HT1080 (cell line): ENCODE measurements at regions not wholly inside any gene's neighbourhood (a gene's known extent, or its start where the extent isn't known, plus 50 kb on each side); places are given as distances from the start of the nearest gene placed in this dataset.
"Not testable (repeated sequence)": the region's sequence is repeated elsewhere in the genome, so short reads cannot be mapped to it uniquely, and the experiment has no call there.

ENCODE experiments used
- DNase-seq: peaks from one replicate; pipeline ENCODE4 v3.0.0-alpha.2; 2015; ENCODE audit warnings: low read depth

DNA sequence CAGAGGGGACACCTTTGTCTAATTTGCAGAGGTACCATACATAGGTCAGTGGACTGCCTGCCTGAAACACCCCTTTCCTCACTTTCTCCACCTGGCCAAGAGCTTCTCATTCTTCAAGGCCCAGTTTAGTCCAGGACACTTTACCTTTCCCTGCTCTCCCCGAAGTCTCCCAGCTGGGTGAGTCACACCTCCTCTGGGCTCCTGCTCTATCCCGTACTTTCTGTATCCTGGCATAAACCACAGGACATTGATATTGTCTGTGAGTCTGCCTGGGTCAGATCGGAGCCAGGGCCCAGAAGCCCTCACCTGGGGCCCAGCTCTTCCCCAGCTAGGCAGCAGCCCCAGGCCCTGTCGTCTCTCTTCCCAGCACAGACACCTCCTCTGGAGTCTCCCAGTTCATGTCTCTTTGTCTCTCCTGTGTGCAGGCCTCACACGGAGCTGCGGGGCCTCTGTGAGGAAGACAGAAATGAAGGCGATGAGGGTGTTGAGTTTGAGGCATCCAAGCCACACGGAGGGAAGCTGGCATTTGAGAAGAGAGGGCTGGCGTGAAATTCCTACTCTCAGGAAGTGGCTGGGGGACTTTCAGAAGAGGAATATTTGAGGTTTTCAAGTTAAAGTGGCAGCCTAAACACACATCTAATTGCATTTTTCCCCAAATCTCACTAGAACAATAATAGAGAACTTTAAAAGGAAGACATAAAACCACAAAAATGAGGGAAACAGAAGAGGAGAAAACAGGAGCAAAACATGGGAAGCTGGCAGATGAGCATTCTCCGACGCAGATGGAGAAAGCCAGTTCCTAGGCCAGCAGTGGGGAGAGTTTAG is 79.6 kb upstream of the LAPTM4A start:
- DNase-seq, result no peak

GRCh38 chr2:20130160-20130560 is 78.7 kb upstream of the LAPTM4A start:
- DNase-seq, result no peak

DNA sequence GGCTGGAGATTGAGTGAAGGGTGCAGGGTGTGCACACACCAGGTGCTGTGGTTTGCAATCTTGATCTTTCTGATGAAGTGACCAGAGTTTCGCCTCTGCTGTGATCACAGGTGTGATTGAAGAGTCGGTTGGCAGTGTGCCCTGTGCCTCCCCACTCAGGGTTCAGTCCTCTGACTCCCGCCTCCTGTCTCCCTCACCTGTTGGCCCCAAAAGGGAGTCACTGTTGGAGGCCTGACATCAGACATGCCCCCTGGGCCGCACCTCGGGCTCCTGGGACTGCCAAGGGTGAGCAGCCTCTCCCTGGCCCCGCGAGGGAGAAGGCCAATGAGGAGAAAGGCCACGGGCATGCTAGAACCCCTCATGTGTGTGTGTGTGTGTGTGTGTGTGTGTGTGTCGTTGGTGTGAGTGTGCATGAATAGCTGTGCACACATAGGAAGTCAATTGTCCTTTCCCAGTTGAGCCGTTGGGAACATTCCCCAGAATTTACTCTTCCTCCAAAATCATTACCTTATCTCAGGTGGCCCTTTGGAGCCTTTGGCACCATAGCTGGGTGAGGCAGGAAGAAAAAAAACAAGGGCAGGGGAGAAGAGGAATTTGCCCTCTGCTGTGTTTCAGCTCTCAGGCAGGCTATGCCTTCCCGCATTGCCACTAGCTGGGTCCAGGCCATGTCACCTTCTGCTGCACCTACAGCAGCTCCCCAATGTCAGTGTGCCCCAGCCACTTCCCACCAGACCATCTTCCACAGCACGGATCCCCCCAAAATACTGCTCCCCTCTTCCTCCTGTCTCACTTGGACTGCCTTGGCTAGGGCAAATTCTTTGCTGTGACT is 78.1 kb upstream of the LAPTM4A start:
- DNase-seq, result no peak

- DNase-seq, result no peak
These were observed 77.3 kb upstream of the LAPTM4A start for GRCh38 chr2:20128506-20129330.

- DNase-seq, result no peak
These were observed 75.0 kb upstream of the LAPTM4A start for GRCh38 chr2:20126469-20126868.

- DNase-seq, result no peak
These were observed 74.6 kb upstream of the LAPTM4A start for GRCh38 chr2:20126040-20126439.

DNA sequence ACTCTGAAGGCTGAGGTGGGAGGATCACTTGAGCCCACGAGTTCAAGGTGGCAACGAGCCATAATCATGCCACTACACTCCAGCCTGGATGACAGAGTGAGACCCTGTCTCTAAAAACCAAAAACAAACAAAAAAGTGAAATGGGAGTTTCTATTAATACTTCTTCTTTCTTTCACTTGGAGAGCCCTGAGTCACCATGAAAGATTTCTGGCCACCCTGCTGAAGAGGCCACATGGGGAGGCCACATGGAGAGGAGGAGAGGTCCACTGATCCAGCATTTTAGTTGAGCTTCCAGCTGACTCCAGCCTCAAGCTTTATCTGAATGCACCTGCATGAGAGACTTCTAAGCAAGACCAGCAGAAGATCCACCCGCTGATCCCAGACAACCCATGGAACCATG is 74.2 kb upstream of the LAPTM4A start:
- DNase-seq, result no peak

- no peak for DNase-seq
These were observed 73.7 kb upstream of the LAPTM4A start for GRCh38 chr2:20125164-20125563.

DNA sequence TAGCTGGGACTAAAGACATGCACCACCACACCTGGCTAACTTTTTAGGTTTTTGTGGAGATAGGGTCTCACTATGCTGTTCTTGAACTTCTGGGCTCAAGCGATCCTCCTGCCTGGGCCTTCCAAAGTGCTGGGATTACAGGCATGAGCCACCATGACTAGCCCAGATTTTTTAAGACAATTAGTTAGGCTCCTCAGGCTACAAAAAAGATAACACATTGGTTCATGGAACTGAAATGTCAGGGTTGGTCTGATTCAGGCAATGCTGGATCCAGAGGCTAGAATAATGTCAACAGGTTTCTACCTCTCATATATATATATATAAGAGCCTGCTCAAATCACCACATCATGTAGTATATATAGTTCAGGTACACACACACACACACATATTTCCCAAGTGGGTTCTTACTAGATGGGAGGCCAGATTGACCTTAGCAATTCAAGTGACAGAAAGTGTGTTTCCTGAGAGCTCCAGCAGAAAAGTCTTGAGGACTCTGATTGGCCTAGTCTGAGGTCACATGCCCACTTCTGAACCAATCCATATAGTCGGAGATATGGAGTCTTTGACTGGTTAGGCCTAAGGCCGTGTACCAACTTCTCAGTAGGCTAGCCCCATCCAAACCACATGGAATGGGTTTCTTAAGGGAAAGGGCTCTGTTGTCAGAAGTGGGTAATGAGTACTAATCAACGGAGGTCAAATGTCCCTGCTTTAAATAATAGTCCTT is 72.6 kb upstream of the LAPTM4A start:
- no peak for DNase-seq

DNA sequence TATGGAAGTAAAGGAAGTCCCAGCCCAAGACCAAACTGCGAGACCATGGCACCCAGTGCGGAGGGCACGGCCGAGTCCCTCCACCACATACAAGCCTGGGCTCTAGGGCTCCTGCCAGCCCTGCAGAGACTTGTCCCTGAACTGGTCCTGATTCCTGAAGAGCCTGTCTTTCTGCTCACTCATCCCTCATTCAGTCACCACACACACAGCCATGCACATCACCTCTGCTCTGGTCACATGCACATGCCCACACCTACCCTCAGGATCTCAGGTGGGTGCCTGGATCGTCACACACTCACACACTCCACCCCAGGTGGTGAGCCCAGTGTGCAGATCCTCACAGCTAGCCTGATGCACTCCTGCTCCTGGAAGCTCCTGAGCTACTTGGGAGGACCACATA is 71.4 kb upstream of the LAPTM4A start:
- no peak for DNase-seq

- DNase-seq, result no peak
These were observed 69.4 kb upstream of the LAPTM4A start for GRCh38 chr2:20120569-20121416.

DNA sequence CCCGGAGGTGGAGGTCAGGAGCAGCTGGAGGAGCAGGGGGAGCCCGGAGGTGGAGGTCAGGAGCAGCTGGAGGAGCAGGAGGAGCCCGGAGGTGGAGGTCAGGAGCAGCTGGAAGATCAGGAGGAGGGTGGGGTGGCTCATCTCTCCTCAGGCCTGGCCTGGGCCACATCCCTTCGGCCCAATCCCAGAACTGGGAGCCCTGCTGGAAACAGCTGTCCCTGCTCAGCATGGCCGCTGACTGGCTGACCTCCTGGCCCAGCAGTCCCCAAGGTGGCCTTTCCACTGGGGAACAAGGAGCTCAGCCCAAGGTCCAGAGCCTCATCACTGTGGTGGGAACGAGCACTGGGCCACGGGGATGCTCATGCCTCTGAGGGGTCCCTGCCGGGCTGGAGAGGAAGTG is 66.6 kb upstream of the LAPTM4A start:
- no peak for DNase-seq

DNA sequence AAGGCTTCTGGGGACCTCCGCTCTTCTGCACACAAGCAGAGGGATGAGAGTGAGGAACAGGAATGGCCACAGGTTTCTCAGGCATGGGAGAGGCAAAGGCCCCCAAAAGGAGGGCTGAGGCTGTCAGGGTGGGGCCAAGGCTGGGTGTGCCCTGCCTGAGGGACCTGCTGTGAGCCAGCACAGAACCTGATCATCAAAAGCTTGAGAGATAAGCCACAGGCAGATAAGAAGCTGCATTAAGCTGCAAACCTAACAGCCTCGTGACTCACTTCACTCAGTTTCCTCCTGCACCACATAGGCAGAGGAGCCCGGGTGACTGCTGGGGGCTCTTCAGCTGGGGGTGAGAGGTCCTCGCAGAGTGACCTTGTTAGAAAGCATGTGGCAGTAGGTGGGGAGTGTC is 64.5 kb upstream of the LAPTM4A start:
- no peak for DNase-seq

DNA sequence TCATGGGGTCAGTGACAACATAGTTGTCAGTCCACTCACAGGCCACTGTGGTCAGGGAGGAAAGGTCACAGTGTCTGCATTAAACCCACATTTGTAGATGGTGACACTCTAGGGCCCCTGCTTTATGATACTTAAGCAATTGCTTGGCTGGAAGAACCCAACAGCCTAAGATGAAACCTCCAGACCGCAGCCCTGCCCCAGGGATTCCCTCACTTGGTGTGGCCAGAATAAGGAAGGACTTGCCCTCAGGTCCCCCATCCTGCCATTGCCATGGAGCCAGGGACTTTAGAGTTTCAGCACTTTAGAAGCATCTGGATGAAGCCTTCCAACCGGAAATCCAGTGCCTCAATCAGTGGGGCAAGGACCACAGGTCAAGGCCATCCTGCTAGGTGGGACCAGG is 63.9 kb upstream of the LAPTM4A start:
- DNase-seq, result no peak

DNA sequence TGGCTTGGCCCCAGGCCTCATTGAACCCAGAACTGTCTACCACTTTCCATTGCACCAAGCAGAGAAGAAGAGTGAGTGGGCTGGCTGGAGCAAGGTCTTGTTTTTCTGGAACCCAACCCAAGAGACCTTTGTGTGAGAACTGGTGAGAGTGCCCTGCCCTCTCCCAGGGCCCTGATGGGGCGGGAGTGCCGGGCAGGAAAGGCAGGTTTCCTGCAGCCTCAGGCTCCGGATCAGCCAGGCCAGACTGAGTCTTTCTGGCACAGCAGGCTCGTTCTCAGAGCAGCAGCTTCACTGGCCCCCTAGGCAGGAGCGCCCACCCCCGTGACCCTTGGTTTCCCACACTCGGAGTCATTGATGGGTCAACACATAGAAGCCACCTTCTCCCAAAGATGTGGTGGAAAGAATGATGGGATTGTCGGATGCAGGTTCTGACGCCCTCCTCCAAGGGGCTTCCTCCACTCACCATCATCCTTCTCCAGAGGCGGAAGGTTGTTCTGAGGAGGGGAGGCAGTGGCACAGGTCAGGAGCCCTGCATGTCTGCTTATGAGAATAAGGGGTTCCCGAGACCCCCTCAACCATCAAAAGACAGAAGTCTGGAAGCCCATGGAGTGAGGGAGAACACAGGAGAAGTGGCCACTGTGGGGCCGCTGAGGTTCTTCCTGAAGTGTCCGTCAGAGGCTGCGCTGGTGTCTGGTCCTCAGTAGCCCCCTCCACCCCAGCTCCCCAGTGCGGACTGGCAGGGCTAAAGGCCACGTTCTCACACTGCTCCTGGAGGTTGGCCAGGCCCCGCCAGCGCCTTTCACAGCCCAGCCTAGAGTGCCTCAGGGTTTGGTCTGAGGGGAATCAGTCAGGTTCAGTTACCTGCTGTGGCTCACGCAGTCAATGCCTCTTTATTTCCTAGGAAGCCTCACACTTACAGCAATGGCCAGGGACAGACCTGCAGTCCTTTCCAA is 62.8 kb upstream of the LAPTM4A start:
- no peak for DNase-seq

DNA sequence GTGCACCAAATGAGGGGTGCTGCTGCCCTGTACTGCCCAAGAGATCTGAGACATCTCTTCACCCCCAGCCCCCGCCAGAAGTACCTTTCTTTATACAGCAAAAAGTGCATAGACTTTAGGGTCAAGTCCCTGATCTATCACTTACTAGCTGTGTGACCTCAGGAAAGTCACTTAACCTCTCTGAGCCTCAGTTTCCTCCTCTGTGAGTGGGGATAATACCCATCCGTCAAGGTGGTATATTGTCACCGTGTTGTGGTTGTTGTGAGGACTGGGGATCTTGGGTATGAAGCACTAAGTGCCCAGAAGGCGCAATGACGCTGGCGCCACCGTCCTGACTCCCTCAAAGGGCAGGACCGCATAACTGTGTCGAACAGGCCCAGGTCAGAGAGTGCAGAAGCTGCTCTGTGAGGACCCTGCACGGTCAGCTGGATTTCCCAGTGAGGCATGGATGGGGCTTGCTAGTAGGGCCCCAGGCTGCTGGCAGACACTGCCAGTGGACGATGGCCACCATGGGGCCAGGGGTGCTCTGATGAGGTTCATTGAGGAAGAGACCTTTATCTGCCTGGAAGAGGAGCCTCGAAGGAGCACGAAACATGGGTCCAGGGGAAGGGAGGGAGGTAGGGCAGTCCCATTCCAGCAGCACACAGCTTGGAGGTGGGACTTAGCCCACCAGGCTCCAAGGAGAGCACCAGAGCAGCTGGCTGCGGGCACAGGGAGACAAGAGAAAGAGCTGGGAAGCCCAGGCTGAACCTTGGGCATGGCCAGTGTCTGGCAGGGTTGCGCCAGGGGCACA is 61.8 kb upstream of the LAPTM4A start:
- no peak for DNase-seq

- not testable (repeated sequence) for DNase-seq
These were observed 60.9 kb upstream of the LAPTM4A start for GRCh38 chr2:20112361-20112760.
